ENCODE measurements at regions not wholly inside any gene's neighbourhood (a gene's known extent, or its start where the extent isn't known, plus 50 kb on each side); places are given as distances from the start of the nearest gene placed in this dataset.

GRCh38 chr10:28459453-28460144, 73.3 kb upstream of the WAC start:
- peaks cover 9% of the 10 kb centered on the region for H3K4me1 Mint-ChIP-seq (ENCODE audit: insufficient read depth, unreplicated experiment)
- no peak for TF ChIP-seq CTCF (IDR thresholded peaks at IDR 0.05; ENCODE audit: unreplicated experiment)

GRCh38 chr10:28463141-28463540, 69.8 kb upstream of the WAC start:
- Mint-ChIP-seq H3K4me3 (ENCODE audit: unreplicated experiment) (no peak overlapping the region), H3K27ac (ENCODE audit: low read depth, unreplicated experiment) (no peak overlapping the region), H3K36me3 (ENCODE audit: insufficient read depth, unreplicated experiment) (no peaks in the 10 kb centered on the region), H3K27me3 (ENCODE audit: insufficient read depth, unreplicated experiment) (no peaks in the 10 kb centered on the region), H3K4me1 (ENCODE audit: insufficient read depth, unreplicated experiment) (peaks cover 9% of the 10 kb centered on the region), H3K9me3 (ENCODE audit: unreplicated experiment) (no peaks in the 10 kb centered on the region)
- TF ChIP-seq CTCF (IDR thresholded peaks at IDR 0.05; ENCODE audit: unreplicated experiment) = no peak
- BruUV-seq (replicated peaks) = no TSS peak
- CTCF ChIA-PET = no interaction called here
- DNase-seq (ENCODE audit: unreplicated experiment) = no peak
- intact Hi-C loops (cut with micrococcal nuclease) = no loop called here
- POLR2A ChIA-PET = no interaction called here

More at GRCh38 chr10:28459453-28460144, 73.3 kb upstream of the WAC start:
- no peak overlapping the region for H3K27ac Mint-ChIP-seq (ENCODE audit: low read depth, unreplicated experiment)
- H3K36me3 Mint-ChIP-seq (ENCODE audit: insufficient read depth, unreplicated experiment) = no peaks in the 10 kb centered on the region
- H3K27me3 Mint-ChIP-seq (ENCODE audit: insufficient read depth, unreplicated experiment) = no peaks in the 10 kb centered on the region
- ChIA-PET POLR2A (interaction anchor here (0.5 kb wide), 1 partner anchor 38 kb away, joined by 4 read pairs; no protein-coding TSS in a partner anchor), CTCF (no interaction called here)
- no peak overlapping the region for H3K4me3 Mint-ChIP-seq (ENCODE audit: unreplicated experiment)
- no peaks in the 10 kb centered on the region for H3K9me3 Mint-ChIP-seq (ENCODE audit: unreplicated experiment)
- intact Hi-C loops (cut with micrococcal nuclease) = no loop called here
- BruUV-seq (replicated peaks) = no TSS peak
- no peak for DNase-seq (ENCODE audit: unreplicated experiment)

- intact Hi-C loops (cut with micrococcal nuclease) = no loop called here
- DNase-seq (ENCODE audit: unreplicated experiment) = no peak
- Mint-ChIP-seq H3K4me3 (ENCODE audit: unreplicated experiment) (no peak overlapping the region), H3K27me3 (ENCODE audit: insufficient read depth, unreplicated experiment) (no peaks in the 10 kb centered on the region), H3K9me3 (ENCODE audit: unreplicated experiment) (no peaks in the 10 kb centered on the region), H3K27ac (ENCODE audit: low read depth, unreplicated experiment) (no peak overlapping the region), H3K4me1 (ENCODE audit: insufficient read depth, unreplicated experiment) (peaks cover 9% of the 10 kb centered on the region), H3K36me3 (ENCODE audit: insufficient read depth, unreplicated experiment) (no peaks in the 10 kb centered on the region)
- ChIA-PET CTCF (no interaction called here), POLR2A (interaction anchor here (0.7 kb wide), 1 partner anchor 10 kb away, joined by 3 read pairs; no protein-coding TSS in a partner anchor)
- BruUV-seq (replicated peaks) = no TSS peak
- no peak for TF ChIP-seq CTCF (IDR thresholded peaks at IDR 0.05; ENCODE audit: unreplicated experiment)
Observed at GRCh38 chr10:28463676-28464395, 69.1 kb upstream of the WAC start.

- Mint-ChIP-seq H3K27ac (ENCODE audit: low read depth, unreplicated experiment) (no peak overlapping the region), H3K4me1 (ENCODE audit: insufficient read depth, unreplicated experiment) (peaks cover 9% of the 10 kb centered on the region), H3K27me3 (ENCODE audit: insufficient read depth, unreplicated experiment) (no peaks in the 10 kb centered on the region), H3K36me3 (ENCODE audit: insufficient read depth, unreplicated experiment) (no peaks in the 10 kb centered on the region), H3K4me3 (ENCODE audit: unreplicated experiment) (no peak overlapping the region), H3K9me3 (ENCODE audit: unreplicated experiment) (no peaks in the 10 kb centered on the region)
- intact Hi-C loops (cut with micrococcal nuclease) = no loop called here
- DNase-seq (ENCODE audit: unreplicated experiment) = no peak
- no peak for TF ChIP-seq CTCF (IDR thresholded peaks at IDR 0.05; ENCODE audit: unreplicated experiment)
- BruUV-seq (replicated peaks) = no TSS peak
- ChIA-PET POLR2A (no interaction called here), CTCF (interaction anchor here (0.7 kb wide), 1 partner anchor 72 kb away, joined by 4 read pairs; no protein-coding TSS in a partner anchor)
Observed at GRCh38 chr10:28467615-28468014, 65.3 kb upstream of the WAC start.
